HG03196 (cell line): ENCODE measurements at regions not wholly inside any gene's neighbourhood (a gene's known extent, or its start where the extent isn't known, plus 50 kb on each side); places are given as distances from the start of the nearest gene placed in this dataset.

ENCODE experiments used
- ATAC-seq: cut with Tn5 transposase; IDR thresholded peaks from one replicate; pipeline ENCODE4 v1.9.1; 2021; ENCODE audit not compliant: unreplicated experiment

GRCh38 chr1:239913141-239913585 is 178.5 kb upstream of the FMN2 start:
- no peak for ATAC-seq

GRCh38 chr1:239914751-239915231 is 176.9 kb upstream of the FMN2 start:
- no peak for ATAC-seq

DNA sequence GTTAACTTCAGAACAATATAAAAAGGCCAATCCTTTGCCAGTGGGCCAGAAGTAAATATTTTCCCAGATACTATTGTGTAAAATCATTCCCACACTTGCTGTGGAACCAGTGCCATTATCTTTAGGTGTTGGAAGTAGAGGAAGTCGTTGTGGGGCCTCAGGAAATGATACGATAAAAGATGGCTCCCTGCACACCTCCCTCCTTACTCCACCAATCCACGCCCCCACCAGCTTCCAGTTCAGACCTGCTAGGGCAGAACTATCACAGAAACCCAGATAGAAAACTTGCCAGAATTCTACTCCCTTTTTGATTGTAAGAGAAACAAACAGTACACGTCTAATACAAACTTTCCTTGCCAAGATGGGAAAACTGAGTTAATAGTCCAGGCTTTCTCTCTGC is 173.0 kb upstream of the FMN2 start:
- no peak for ATAC-seq

GRCh38 chr1:239920214-239920613 is 171.5 kb upstream of the FMN2 start:
- ATAC-seq = no peak

DNA sequence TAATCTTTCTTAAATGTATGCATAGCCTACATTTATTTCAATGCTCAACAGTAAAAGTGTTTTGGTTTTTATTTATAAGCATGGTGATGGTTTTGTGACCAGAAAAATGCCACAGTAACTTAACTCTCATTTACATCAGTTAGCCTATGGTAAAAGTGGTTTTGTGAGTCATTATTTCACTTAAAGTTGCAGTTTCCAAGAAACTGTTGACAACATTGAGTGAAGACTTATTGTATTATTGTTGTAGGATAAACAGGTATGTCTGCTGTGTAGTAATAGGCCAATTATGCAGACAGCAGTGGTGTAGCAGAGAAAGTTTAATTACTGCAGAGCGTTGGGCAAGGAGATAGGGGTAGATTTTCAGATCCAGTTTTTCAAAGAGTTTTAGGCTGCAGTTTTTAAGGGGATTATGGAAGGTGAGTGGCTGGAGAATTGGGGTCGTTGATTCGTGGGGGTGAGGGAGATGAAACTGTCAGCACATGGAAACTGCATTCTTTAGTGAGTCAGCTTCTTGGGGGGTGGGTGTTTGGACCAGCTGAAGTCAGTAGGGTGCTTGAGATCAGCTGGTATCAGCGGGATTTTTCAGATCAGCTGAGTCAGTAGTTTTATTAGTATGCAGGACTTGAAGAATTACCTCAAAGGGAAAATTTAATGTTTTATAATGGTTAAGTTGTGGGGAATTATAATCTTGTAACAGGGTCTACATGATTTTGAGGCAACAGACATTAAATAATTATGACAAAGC is 168.7 kb upstream of the FMN2 start:
- no peak for ATAC-seq

DNA sequence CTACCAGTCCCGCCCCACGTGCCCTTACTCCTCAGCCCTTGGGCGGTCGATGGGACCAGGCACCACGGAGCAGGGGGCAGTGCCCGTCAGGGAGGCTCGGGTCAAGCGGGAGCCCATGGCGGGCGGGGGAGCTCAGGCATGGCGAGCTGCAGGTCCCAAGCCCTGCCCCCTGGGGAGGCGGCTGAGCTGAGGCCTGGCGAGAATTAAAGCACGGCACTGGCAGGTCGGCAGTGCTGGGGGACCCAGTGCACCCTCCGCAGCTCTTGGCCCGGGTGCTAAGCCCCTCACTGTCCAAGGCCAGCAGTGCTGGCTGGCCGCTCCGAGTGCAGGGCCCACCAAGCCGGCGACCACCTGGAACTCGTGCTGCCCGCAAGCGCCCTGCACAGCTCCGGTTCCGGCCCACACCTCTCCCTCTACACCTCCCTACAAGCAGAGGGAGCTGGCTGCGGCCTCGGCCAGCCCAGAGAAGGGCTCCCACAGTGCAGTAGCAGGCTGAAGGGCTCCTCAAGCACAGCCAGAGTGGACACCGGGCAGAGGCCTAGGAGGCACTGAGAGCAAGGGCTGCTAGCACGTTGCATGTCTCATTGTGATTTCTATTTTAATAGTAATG is 166.8 kb upstream of the FMN2 start:
- no peak for ATAC-seq

GRCh38 chr1:239926184-239926583 is 165.5 kb upstream of the FMN2 start:
- ATAC-seq = no peak

- no peak for ATAC-seq
These were observed 162.4 kb upstream of the FMN2 start for GRCh38 chr1:239929317-239929716.

DNA sequence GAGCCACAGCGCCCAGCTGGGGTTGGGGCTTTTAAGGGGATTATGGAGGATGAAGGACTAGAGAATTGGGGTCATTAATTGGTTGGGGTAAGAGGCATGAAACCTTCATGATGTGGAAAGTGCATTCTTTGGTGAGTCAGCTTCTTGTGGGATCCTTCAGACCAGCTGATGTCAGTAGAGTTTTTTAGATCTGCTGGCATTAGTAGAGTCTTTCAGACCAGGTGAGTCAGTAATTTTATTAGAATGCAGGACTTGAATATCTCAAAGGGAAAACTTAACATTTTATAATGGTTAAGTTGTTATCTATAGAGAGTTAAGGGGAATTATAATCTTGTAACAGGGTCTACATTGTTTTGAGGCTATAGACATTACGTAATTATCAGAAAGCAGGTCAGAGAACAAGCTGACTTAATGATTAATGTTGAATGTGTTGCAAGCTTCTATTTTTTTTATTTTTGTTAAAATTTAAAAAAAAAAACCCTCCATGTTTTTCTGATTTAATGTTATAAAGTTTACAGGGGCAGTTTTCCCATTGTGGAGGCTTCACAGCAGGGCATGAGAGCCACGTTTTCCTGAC is 160.9 kb upstream of the FMN2 start:
- ATAC-seq = no peak

DNA sequence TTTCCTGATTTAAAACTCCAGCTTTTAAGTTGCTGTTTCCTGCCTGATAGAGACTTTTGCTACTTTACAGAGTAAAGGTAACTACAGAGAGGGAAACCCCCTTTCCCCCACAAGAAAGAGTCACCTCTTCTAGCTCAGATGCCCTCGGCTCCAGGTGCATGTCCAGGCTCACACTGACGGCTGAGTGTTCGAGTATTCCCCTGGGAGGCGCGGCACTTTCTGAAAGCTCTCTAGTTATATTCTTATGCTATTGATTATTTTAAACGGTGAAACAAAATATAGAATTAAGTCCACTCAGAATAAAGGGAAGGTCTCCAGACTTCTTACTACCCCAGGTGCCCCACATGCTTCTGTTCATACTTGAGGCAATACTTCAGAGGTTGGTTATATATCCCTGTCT is 160.3 kb upstream of the FMN2 start:
- ATAC-seq = no peak

GRCh38 chr1:239939602-239940001 is 152.1 kb upstream of the FMN2 start:
- no peak for ATAC-seq

GRCh38 chr1:239943761-239944160 is 147.9 kb upstream of the FMN2 start:
- no peak for ATAC-seq

- no peak for ATAC-seq
These were observed 147.0 kb upstream of the FMN2 start for GRCh38 chr1:239944666-239945065.

DNA sequence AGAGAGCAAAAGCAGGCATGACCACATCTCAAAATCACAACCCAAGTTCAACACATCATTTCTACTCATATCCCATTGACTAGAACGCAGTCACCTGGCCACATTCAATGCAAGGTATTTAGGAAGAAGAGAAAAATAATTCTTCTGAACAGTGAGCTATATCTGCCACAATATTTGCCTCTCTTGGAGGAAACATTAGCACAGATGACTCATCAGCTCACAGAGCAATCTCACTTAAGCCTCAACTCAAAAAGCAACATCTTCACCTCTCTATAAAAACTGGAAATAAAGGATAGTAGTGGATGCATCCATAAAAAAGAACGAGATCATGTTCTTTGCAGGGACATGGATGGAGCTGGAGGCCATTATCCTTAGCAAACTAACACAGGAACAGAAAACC is 143.9 kb upstream of the FMN2 start:
- no peak for ATAC-seq

DNA sequence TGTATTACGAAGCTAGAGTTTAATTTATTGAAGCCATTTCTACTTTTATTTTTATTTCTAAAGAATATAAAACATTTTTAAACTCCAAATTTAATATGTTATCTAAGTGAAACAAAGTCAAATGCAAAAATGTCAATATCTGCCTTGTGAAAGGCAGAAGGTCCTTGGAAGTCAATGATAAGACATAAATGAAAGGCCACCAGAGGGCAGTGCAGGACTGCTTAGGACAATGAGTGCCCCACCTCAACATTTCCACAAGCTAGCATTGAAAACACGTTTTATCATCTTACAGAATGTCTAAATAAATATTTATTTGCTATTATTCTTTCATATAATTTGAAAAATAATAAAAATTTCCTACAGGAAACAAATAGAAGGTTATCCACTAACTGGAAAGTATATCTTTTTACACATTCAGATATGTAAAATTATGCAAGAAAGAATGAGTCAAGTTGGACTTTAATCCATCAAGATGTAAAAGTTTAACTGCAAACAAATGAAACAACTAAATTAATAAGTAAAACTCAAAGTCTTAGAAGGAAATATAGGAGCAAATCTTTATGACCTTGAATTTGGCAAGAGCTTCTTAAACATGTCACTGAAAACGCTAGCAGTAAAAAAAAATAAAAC is 140.1 kb upstream of the FMN2 start:
- no peak for ATAC-seq

GRCh38 chr1:239952348-239953308 is 139.1 kb upstream of the FMN2 start:
- no peak for ATAC-seq

- ATAC-seq = no peak
These were observed 136.8 kb upstream of the FMN2 start for GRCh38 chr1:239954836-239955235.

DNA sequence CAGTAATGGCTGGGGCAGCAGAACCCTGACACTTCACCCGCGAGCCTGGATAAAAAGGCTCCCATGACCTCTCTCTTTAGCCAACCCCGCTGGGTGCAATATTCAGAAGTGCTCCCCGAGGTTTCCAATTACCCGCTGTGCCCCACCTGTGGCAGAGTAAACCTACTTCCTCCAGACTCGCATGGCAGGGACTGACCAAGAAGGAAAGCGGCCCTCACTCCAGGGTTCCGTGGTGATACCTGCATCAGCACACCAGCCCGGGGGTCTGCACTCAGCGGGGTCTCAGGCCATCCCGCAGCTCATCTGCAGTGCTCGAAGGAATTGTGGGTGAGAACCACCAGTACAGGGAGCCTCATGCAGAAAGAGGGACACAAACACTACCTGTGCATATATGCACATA is 136.3 kb upstream of the FMN2 start:
- ATAC-seq = no peak

DNA sequence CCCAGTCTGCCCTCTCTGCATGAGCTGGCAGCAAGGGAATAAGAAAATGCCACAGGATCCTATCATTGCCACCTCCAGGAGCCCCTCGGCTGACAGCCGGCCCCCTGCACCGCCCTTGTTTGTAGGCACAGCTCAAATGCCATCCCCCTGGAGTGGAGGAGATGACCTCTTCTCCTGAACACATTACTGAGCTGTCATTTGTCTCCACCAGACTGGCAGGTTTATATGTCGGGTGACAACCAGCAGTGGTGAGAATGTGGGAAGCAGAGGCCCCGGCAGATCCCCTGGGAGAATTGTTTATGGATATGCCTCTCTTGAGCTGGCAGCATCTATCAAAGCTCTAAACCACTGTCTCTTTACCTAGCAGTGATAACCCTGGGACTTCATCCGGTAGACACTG is 135.4 kb upstream of the FMN2 start:
- ATAC-seq = no peak

GRCh38 chr1:239958063-239958462 is 133.6 kb upstream of the FMN2 start:
- no peak for ATAC-seq

DNA sequence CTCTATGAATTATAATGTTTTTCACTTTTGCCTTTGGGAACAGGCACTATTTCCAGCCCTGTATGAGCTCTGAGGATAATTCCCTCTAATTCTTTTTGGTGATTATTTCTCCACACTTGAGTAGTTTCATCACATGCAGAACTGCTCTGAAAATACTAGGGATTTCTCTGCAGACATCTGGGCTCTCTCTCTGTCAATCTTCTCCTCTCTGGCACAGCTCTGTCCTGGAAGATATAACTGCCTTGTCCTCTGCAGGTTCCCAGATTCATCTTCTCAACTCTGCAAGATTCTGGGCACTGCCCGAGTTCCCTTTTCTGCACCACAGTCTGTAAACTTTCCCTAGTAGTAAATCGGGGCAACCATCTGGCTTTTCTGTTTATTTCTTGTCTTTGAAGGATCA is 131.3 kb upstream of the FMN2 start:
- ATAC-seq = no peak
